KMS-11 (cell line): ENCODE measurements at regions not wholly inside any gene's neighbourhood (a gene's known extent, or its start where the extent isn't known, plus 50 kb on each side); places are given as distances from the start of the nearest gene placed in this dataset.

Source experiments
- H2AFZ ChIP-seq: fragments of 200-600 bp; sonication (generic); 2 replicates; pipeline ENCODE4 v1.6.1; 2016; ENCODE audit warnings: antibody characterized with exemption, mixed run types, low read depth
- H3K27ac ChIP-seq: fragments of 200-600 bp; sonication (generic); 2 replicates; pipeline ENCODE4 v1.6.1; 2016; ENCODE audit warnings: mild to moderate bottlenecking, mixed run types
- H3K27me3 ChIP-seq: fragments of 200-600 bp; sonication (generic); 2 replicates; pipeline ENCODE4 v1.6.1; 2017; ENCODE audit warnings: mild to moderate bottlenecking, low read depth, mixed run types, moderate library complexity; ENCODE audit not compliant: insufficient read depth
- H3K36me3 ChIP-seq: fragments of 200-600 bp; sonication (generic); 2 replicates; pipeline ENCODE4 v1.6.1; 2017; ENCODE audit warnings: mild to moderate bottlenecking, mixed run types; ENCODE audit not compliant: insufficient read depth
- H3K4me1 ChIP-seq: fragments of 200-600 bp; sonication (generic); 2 replicates; pipeline ENCODE4 v1.6.1; 2016; ENCODE audit warnings: mild to moderate bottlenecking, low read depth, mixed run types; ENCODE audit not compliant: poor library complexity, severe bottlenecking
- H3K4me2 ChIP-seq: fragments of 200-600 bp; sonication (generic); 2 replicates; pipeline ENCODE4 v1.7.0; 2016; ENCODE audit warnings: mild to moderate bottlenecking, mixed run types
- H3K4me3 ChIP-seq: fragments of 200-600 bp; sonication (generic); IDR thresholded peaks from 2 replicates; pipeline ENCODE4 v1.6.1; 2017; ENCODE audit warnings: low read depth, low read length, mixed read lengths; ENCODE audit not compliant: insufficient read depth
- H3K79me2 ChIP-seq: fragments of 200-600 bp; sonication (generic); 2 replicates; pipeline ENCODE4 v1.6.1; 2016; ENCODE audit warnings: low read depth, mixed run types; ENCODE audit not compliant: insufficient read depth
- H3K9ac ChIP-seq: fragments of 200-600 bp; sonication (generic); 2 replicates; pipeline ENCODE4 v1.6.1; 2016; ENCODE audit warnings: mild to moderate bottlenecking, mixed run types
- H4K20me1 ChIP-seq: fragments of 200-600 bp; sonication (generic); 2 replicates; pipeline ENCODE4 v1.6.1; 2016; ENCODE audit warnings: mild to moderate bottlenecking, mixed run types; ENCODE audit not compliant: insufficient read depth
- TF ChIP-seq, protein P1 (sequence below): fragments of 200-600 bp; sonication (generic); conservative IDR thresholded peaks from 2 replicates; pipeline ENCODE4 v1.6.1; 2017; ENCODE audit warnings: low read depth, mild to moderate bottlenecking, antibody characterized with exemption, low read length, moderate library complexity, mixed read lengths

DNA sequence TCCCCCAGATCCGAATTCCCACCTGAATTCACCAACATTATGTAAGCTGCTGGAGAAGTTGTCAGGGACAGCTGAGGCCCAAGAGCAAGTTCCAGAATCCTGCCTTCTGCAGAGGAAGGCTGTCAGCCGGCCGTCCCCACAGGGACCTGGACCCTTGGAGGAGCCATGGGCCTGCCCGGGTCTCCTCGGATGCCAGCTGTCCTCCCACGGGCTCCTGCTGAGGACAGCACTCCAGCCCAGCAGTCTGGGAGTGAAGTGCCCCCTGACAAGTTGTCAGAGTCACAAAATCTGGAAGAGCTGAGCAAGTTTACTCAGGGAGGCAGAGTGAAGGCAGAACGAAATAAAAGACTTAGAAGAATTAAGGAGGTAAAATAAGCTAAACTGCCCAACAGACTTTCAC is 192.5 kb upstream of the DAPK1 start:
- Histone ChIP-seq H3K27ac (no peak overlapping the region), H3K9ac (no peak overlapping the region), H3K4me3 (no peak overlapping the region), H3K36me3 (no peaks in the 10 kb centered on the region), H2AFZ (no peak overlapping the region), H3K79me2 (no peaks in the 10 kb centered on the region), H3K4me2 (no peak overlapping the region), H3K4me1 (no peaks in the 10 kb centered on the region), H4K20me1 (no peaks in the 10 kb centered on the region), H3K27me3 (no peaks in the 10 kb centered on the region)
- TF ChIP-seq, protein P1, sequence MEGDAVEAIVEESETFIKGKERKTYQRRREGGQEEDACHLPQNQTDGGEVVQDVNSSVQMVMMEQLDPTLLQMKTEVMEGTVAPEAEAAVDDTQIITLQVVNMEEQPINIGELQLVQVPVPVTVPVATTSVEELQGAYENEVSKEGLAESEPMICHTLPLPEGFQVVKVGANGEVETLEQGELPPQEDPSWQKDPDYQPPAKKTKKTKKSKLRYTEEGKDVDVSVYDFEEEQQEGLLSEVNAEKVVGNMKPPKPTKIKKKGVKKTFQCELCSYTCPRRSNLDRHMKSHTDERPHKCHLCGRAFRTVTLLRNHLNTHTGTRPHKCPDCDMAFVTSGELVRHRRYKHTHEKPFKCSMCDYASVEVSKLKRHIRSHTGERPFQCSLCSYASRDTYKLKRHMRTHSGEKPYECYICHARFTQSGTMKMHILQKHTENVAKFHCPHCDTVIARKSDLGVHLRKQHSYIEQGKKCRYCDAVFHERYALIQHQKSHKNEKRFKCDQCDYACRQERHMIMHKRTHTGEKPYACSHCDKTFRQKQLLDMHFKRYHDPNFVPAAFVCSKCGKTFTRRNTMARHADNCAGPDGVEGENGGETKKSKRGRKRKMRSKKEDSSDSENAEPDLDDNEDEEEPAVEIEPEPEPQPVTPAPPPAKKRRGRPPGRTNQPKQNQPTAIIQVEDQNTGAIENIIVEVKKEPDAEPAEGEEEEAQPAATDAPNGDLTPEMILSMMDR: no peak

- Histone ChIP-seq H3K36me3 (no peaks in the 10 kb centered on the region), H2AFZ (no peak overlapping the region), H3K79me2 (no peaks in the 10 kb centered on the region), H3K4me3 (no peak overlapping the region), H3K27ac (no peak overlapping the region), H3K27me3 (no peaks in the 10 kb centered on the region), H3K4me1 (peaks cover 3% of the 10 kb centered on the region), H3K4me2 (no peak overlapping the region), H4K20me1 (no peaks in the 10 kb centered on the region), H3K9ac (no peak overlapping the region)
- TF ChIP-seq, protein P1: no peak
Measured at GRCh38 chr9:87306006-87306405, 191.7 kb upstream of the DAPK1 start.

DNA sequence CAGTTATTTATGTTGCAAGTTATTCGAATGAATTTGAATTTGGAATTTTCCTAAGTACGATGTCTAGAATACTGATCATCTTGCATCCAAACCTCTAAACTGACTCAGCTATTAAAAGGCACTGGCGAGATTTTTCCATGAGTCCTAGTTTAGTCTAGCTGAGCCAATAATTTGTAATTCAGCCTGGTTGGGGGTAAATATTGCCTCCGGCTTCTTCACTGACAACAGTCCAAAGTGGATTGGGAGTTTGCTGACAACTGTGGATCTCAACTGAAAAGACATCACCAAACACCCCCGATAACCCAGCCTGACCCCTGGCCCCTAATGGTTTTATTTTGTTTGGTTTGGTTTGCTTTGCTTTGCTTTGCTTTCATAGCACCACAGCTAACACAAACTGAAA is 189.8 kb upstream of the DAPK1 start:
- Histone ChIP-seq H3K4me3 (no peak overlapping the region), H3K27me3 (no peaks in the 10 kb centered on the region), H3K79me2 (no peaks in the 10 kb centered on the region), H3K4me1 (peaks cover 7% of the 10 kb centered on the region), H3K36me3 (no peaks in the 10 kb centered on the region), H4K20me1 (no peaks in the 10 kb centered on the region), H2AFZ (no peak overlapping the region), H3K4me2 (no peak overlapping the region), H3K9ac (no peak overlapping the region), H3K27ac (no peak overlapping the region)
- TF ChIP-seq, protein P1: no peak

DNA sequence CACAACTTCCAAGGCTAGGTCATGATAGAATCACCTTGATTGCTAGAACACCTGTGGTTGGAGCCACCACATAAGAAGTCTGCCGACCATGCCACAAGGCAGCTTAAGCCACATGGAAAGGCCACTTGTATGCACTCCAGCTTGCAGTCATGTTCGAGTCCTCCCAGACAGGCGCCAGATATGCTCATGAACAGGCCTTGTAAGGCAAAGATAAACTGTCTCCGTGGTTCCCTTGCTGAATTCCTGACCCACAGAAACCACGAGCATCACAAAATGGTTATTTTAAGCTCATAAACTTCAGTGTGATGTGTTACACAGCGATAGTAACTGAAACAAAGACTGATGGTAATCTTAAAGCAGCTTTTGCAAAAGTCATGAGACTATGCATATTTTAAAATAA is 188.4 kb upstream of the DAPK1 start:
- TF ChIP-seq, protein P1: no peak

More for the DNA sequence above, 188.4 kb upstream of the DAPK1 start:
- no peak overlapping the region for H3K4me3 ChIP-seq
- H3K4me2 ChIP-seq: no peak overlapping the region
- no peak overlapping the region for H3K9ac ChIP-seq
- no peaks in the 10 kb centered on the region for H4K20me1 ChIP-seq
- H3K36me3 ChIP-seq: no peaks in the 10 kb centered on the region
- H3K27me3 ChIP-seq: no peaks in the 10 kb centered on the region
- H3K79me2 ChIP-seq: no peaks in the 10 kb centered on the region
- H3K27ac ChIP-seq: no peak overlapping the region
- H2AFZ ChIP-seq: no peak overlapping the region
- H3K4me1 ChIP-seq: peaks cover 7% of the 10 kb centered on the region
